ENCODE measurements at regions not wholly inside any gene's neighbourhood (a gene's known extent, or its start where the extent isn't known, plus 50 kb on each side); places are given as distances from the start of the nearest gene placed in this dataset.

DNA sequence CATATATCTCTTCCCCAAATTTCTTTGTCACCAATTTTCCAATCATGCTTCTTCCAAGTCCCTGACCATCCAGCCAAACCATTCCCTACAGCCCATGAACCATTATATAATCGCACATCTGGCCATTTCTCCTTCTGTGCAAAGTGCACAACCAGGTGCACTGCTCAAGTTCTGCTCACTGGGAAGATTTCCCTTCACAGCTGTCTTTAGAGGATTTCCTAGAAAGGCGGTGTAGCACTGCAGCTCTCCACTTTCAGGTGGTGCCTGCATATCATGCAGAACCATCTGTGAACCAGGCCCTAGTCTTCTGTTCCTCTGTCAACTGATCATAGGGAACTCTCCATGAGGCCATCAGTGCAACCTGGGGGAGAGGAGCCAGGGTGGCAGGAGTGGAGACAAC is 95.0 kb upstream of the CABCOCO1 start:
- H3K27ac ChIP-seq (ENCODE audit: low read length), result no peak overlapping the region
- no peak overlapping the region for H3K4me3 ChIP-seq (ENCODE audit: low read length)
- TF ChIP-seq SMC3 (conservative IDR thresholded peaks at IDR 0.05; ENCODE audit: poor library complexity) (no peak), EP300 (conservative IDR thresholded peaks at IDR 0.05; ENCODE audit: poor library complexity, severe bottlenecking) (no peak), TAF1 (IDR thresholded peaks at IDR 0.05; ENCODE audit: low read depth) (no peak), POLR2AphosphoS5 (IDR thresholded peaks at IDR 0.05) (no peak), RAD21 (conservative IDR thresholded peaks at IDR 0.05) (no peak), MXI1 (conservative IDR thresholded peaks at IDR 0.05; ENCODE audit: poor library complexity, severe bottlenecking) (no peak), EZH2 (IDR thresholded peaks at IDR 0.05; ENCODE audit: borderline replicate concordance, insufficient read depth, low read length, poor library complexity, severe bottlenecking) (no peak)
- TF ChIP-seq, protein P1, sequence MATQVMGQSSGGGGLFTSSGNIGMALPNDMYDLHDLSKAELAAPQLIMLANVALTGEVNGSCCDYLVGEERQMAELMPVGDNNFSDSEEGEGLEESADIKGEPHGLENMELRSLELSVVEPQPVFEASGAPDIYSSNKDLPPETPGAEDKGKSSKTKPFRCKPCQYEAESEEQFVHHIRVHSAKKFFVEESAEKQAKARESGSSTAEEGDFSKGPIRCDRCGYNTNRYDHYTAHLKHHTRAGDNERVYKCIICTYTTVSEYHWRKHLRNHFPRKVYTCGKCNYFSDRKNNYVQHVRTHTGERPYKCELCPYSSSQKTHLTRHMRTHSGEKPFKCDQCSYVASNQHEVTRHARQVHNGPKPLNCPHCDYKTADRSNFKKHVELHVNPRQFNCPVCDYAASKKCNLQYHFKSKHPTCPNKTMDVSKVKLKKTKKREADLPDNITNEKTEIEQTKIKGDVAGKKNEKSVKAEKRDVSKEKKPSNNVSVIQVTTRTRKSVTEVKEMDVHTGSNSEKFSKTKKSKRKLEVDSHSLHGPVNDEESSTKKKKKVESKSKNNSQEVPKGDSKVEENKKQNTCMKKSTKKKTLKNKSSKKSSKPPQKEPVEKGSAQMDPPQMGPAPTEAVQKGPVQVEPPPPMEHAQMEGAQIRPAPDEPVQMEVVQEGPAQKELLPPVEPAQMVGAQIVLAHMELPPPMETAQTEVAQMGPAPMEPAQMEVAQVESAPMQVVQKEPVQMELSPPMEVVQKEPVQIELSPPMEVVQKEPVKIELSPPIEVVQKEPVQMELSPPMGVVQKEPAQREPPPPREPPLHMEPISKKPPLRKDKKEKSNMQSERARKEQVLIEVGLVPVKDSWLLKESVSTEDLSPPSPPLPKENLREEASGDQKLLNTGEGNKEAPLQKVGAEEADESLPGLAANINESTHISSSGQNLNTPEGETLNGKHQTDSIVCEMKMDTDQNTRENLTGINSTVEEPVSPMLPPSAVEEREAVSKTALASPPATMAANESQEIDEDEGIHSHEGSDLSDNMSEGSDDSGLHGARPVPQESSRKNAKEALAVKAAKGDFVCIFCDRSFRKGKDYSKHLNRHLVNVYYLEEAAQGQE (IDR thresholded peaks at IDR 0.05; ENCODE audit: borderline replicate concordance), result no peak
- TF ChIP-seq, protein P2, sequence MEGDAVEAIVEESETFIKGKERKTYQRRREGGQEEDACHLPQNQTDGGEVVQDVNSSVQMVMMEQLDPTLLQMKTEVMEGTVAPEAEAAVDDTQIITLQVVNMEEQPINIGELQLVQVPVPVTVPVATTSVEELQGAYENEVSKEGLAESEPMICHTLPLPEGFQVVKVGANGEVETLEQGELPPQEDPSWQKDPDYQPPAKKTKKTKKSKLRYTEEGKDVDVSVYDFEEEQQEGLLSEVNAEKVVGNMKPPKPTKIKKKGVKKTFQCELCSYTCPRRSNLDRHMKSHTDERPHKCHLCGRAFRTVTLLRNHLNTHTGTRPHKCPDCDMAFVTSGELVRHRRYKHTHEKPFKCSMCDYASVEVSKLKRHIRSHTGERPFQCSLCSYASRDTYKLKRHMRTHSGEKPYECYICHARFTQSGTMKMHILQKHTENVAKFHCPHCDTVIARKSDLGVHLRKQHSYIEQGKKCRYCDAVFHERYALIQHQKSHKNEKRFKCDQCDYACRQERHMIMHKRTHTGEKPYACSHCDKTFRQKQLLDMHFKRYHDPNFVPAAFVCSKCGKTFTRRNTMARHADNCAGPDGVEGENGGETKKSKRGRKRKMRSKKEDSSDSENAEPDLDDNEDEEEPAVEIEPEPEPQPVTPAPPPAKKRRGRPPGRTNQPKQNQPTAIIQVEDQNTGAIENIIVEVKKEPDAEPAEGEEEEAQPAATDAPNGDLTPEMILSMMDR (IDR thresholded peaks at IDR 0.05; ENCODE audit: poor library complexity, severe bottlenecking), result no peak
- H2AFZ ChIP-seq (ENCODE audit: low read depth, low read length), result no peak overlapping the region
- H3K9ac ChIP-seq (ENCODE audit: low read length), result no peak overlapping the region
- no peaks in the 10 kb centered on the region for H3K36me3 ChIP-seq (ENCODE audit: insufficient read depth, low read length)
- H4K20me1 ChIP-seq (ENCODE audit: insufficient read depth), result no peaks in the 10 kb centered on the region
- H3K9me3 ChIP-seq (ENCODE audit: low read length), result no peaks in the 10 kb centered on the region
- no peaks in the 10 kb centered on the region for H3K9me2 ChIP-seq (ENCODE audit: insufficient read depth, low read length)
- H3K4me2 ChIP-seq (ENCODE audit: low read length), result no peak overlapping the region
- no peaks in the 10 kb centered on the region for H3K79me2 ChIP-seq (replicated peaks; ENCODE audit: insufficient read depth, low read length)
- no peaks in the 10 kb centered on the region for H3K27me3 ChIP-seq (ENCODE audit: insufficient read depth, low read depth, low read length)
- no peaks in the 10 kb centered on the region for H3F3A ChIP-seq (ENCODE audit: insufficient read depth, low read length, poor library complexity, severe bottlenecking)

DNA sequence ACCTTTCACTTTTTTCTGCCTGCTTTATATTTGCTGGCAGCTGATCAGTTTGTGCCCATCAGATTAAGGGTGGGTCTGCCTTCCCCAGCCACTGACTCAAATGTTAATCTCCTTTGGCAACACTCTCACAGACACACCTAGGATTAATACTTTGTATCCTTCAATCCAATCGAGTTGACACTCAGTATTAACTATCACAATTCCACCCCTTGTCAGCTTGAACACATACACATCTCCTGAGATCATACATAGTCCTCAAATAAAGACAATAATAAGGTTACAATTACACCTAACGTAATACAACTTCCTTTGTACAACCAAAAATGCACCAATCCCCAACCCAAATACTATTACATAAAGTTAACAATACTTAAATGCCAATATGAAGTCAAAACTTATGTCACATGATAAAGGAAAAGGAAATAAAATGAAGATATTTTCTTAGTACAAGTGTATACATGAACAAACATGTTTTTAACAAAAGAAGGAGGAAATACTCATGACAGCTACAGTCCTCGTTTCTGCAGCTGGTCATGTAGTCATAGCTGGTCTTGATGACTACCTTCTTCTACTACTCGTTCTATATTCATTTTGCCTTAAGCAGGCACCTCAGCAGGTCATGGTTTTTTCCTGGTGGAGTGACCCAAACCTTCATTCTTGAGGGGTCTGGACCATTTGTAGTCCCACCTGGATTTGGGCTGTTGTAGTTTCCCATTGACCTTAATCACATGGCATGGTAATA is 96.7 kb upstream of the CABCOCO1 start:
- no peaks in the 10 kb centered on the region for H3K27me3 ChIP-seq (ENCODE audit: insufficient read depth, low read depth, low read length)

More for the DNA sequence above, 96.7 kb upstream of the CABCOCO1 start:
- H3K36me3 ChIP-seq (ENCODE audit: insufficient read depth, low read length), result no peaks in the 10 kb centered on the region
- no peaks in the 10 kb centered on the region for H3K9me2 ChIP-seq (ENCODE audit: insufficient read depth, low read length)
- H3K9ac ChIP-seq (ENCODE audit: low read length), result no peak overlapping the region
- H3K27ac ChIP-seq (ENCODE audit: low read length), result no peak overlapping the region
- H3F3A ChIP-seq (ENCODE audit: insufficient read depth, low read length, poor library complexity, severe bottlenecking), result no peaks in the 10 kb centered on the region
- H3K4me2 ChIP-seq (ENCODE audit: low read length), result no peak overlapping the region
- H2AFZ ChIP-seq (ENCODE audit: low read depth, low read length), result no peak overlapping the region
- TF ChIP-seq TAF1 (IDR thresholded peaks at IDR 0.05; ENCODE audit: low read depth), result no peak
- no peak for TF ChIP-seq SMC3 (conservative IDR thresholded peaks at IDR 0.05; ENCODE audit: poor library complexity)
- TF ChIP-seq MXI1 (conservative IDR thresholded peaks at IDR 0.05; ENCODE audit: poor library complexity, severe bottlenecking), result no peak
- TF ChIP-seq EP300 (conservative IDR thresholded peaks at IDR 0.05; ENCODE audit: poor library complexity, severe bottlenecking), result no peak
- TF ChIP-seq POLR2AphosphoS5 (IDR thresholded peaks at IDR 0.05), result no peak
- TF ChIP-seq, protein P2 (IDR thresholded peaks at IDR 0.05; ENCODE audit: poor library complexity, severe bottlenecking), result no peak
- no peak for TF ChIP-seq RAD21 (conservative IDR thresholded peaks at IDR 0.05)
- no peak for TF ChIP-seq EZH2 (IDR thresholded peaks at IDR 0.05; ENCODE audit: borderline replicate concordance, insufficient read depth, low read length, poor library complexity, severe bottlenecking)
- TF ChIP-seq, protein P1 (IDR thresholded peaks at IDR 0.05; ENCODE audit: borderline replicate concordance), result no peak
- no peaks in the 10 kb centered on the region for H4K20me1 ChIP-seq (ENCODE audit: insufficient read depth)
- no peaks in the 10 kb centered on the region for H3K9me3 ChIP-seq (ENCODE audit: low read length)
- H3K4me3 ChIP-seq (ENCODE audit: low read length), result no peak overlapping the region
- H3K79me2 ChIP-seq (replicated peaks; ENCODE audit: insufficient read depth, low read length), result no peaks in the 10 kb centered on the region
